ENCODE measurements at regions not wholly inside any gene's neighbourhood (a gene's known extent, or its start where the extent isn't known, plus 50 kb on each side); places are given as distances from the start of the nearest gene placed in this dataset.
A peak's percentile ranks its signal among the peaks of the same experiment; 100 is the strongest.

DNA sequence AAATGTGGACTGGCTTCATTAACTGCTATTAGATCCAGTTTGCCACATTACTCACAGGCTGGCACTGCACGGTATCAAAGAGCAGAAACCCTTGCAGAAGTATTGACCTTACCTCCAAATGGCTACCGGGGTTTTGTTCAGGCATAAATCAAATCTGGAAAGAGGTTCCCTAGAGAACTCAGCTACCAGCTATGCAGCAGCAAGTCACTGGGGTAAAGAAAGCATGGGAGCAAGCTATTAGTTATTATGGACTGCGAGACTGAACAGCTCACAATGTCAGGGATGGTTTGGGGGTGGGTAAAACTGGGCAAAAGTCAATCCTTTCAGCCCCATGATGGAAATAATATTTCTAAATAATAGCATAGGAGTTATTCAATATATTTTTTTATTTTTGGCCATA lies 128.1 kb downstream of the FANCF start:
- DNase-seq (ENCODE audit: low read depth in 4 of 4, low spot score in 3 of 4), result no peak

DNA sequence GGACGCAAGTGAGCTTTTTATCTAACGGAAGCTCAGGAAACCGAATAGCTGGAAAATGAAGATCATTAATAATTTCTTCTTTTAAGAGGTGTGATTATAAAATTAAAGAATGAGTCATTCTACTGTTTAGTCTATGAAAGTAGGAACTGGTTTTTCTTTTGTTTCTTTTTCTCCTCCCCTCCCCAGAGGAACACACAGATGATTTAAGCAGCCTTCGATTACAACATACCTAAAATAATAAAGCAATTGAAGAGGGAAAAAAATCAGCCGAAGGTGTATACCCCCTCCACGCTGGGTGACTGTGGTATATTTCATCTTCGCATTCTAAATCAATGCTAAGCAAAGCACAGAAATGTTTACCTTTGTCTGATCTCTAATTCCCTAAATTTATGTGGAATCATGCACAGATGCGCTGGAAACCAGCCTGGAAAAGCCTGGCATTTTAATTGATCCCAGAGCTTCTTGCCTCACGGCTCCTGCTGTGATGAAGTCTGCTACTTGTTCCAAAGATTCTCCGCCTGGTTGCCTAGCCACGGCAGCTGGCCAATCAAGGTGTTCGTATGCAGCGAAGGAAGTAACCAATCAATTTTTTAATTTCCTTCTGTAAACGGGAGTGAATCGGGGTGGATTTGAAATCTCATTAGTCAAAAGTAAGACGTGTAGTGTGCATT lies 133.9 kb downstream of the FANCF start:
- DNase-seq (ENCODE audit: low read depth in 4 of 4, low spot score in 3 of 4), result no peak

DNA sequence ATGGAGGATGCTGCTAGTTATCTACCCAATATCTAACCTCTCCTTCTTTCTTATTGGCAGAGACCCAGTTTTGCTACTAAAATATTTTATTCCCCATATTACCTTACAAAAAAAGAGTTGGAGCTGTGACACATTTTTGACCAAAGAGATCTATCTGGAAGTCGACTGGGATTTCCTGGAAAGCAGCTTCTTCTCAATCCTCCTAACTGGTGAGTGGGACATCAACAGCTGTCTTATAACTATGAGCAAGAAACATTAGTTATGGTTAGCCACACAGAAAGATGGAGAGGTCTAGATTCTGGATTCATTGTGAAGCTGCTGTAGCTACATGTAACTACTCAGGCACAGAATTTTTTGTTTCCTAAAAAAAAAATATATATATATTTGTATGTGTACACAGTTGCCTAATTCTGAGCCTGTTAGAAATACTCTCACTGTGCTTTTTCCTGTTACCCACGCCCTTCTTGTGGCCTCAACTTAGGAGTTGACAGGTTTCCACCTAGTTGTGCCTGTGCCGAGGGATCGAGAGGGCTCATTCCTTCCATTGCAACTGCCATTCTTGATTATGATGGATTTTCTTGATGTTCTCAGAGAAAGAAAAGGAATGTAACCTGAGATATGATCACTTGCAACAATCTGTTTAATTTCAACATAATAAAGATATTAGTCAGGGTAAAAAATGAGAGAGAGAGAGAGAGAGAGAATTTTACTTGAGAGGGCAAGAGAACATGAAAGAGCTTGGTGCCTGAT lies 142.0 kb downstream of the SLC17A6 start:
- DNase-seq (ENCODE audit: low read depth in 4 of 4, low spot score in 3 of 4), result no peak

DNA sequence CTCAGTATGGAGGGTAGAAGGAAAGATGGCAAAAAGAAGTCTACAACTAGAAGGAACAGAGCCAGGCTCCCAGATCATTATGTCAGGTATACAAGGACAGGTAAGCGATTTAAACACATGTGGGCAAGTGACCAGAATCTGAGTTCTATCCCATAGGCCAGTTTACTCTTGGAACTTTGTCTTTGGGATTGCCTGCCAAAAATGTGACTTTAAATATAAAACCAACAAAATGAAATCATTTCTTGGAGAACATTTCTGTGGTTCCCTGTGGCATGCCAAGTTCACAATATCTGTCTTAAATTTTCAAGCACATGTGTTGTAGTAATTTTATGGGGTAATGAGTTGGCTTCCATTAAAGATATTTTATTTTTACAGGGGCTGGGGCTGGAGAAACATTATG lies 141.0 kb downstream of the SLC17A6 start:
- no peak for DNase-seq (ENCODE audit: low read depth in 4 of 4, low spot score in 3 of 4)

DNA sequence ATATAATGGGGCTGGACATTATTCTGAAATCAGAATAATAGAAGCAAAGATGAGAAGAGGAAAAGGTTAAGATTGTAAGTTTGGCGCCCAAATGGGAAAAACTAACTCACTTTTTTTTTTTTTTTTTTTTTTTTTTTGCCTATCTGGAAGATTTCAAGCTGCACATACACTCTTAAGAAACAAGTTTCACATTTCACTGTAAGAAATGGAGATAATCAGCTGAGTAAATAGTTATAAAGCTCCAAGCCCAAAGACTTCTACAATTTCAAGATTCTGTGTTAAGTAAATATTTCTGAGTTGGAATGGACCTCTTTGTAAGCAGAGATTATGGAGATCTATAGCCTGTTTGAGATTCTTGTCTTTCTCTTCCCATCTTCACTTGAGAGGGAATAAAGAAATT lies 140.0 kb downstream of the SLC17A6 start:
- no peak for DNase-seq (ENCODE audit: low read depth in 4 of 4, low spot score in 3 of 4)

DNA sequence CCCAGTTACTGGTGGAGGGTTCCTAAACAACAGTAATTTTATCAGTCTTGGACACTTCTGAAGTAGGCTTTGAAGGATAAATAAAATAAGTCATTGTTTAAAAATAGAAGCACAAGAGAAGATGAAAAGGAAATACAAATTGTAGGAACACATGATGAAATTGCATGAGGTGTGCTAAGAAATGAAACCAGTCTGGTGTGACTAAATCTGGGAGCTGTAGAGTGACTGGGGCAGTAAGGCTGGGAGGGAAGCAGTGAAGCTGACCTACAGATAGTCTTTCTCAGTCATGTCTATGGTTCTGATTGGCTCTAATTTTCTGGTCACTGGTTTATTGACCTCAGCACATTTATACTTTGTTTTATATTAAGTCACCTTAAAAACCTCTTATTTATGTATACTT lies 139.1 kb downstream of the SLC17A6 start:
- DNase-seq (ENCODE audit: low read depth in 4 of 4, low spot score in 3 of 4), result no peak

DNA sequence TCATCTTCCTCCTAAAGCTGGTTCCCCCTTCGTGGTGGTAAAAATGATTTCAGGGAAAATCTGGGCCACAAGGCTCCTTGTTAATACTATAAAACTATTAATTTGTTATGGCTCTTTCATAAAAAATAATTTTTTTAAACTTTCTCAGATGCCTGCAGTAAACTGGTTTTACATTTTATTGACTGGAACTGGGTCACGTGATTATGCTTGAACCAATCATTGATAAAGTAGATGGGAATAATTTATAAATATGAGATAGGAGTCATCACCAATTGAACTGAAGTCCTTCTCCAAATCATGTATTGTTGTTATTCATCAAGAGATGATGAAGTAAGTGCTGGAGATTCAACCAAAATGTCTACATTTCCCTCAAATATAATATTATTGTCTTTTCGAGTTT lies 138.4 kb downstream of the SLC17A6 start:
- DNase-seq (ENCODE audit: low read depth in 4 of 4, low spot score in 3 of 4), result no peak

DNA sequence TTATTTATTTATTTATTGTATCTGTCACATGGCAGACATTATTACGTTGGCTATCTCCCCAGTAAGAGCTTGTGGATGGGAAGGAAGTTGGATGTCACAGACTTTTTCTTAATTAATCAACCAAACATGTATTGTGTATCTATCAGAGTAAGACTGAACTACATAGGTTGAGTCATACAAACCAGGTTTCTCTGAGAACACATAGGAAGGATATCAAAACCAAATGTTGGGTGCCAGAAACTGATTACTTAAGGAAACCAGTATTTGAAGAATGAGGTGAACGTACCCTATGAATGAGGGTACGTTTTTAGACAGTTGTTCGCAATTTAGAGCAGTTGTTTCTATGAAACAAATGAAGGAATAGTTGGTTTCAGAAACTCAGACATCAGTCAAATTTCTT lies 136.4 kb downstream of the SLC17A6 start:
- DNase-seq (ENCODE audit: low read depth in 4 of 4, low spot score in 3 of 4), result no peak

DNA sequence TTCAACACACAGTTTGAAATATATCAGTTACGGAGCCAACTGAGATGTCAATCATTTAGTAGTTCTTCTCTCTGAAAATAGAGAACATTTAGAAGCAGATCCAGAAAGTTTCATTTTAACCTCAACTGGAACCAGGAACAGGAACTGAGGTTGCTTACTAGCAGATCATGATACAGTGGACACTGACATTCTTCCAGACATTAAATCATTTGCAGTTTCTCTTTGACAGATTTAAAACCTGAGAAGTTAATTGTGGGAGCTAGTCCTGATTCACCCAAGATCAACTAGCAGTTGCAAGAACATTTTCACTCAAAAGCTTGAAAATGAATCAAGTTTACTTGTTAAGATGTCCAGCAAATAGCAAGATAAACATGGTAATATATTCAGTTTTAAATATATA lies 135.4 kb downstream of the SLC17A6 start:
- DNase-seq (ENCODE audit: low read depth in 4 of 4, low spot score in 3 of 4), result no peak

DNA sequence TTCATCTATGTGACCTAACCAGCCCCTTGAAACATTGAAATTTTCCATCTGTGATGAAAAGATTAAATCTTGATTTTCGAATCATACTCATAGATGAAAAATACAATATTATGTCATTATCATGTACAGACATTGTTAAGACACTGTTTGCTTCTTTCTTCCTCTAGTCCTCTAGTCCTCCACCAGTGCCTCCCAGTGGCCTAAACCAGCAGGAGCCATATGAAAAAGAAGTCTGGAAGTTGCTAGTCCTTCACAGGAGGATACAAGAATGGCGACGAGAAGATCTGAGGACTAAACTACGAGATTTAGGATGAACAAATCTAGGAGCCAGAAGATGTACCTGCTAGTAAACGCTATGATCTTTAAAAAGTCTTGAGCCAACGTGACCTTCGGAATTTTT lies 134.1 kb downstream of the SLC17A6 start:
- DNase-seq (ENCODE audit: low read depth in 4 of 4, low spot score in 3 of 4), result no peak

DNA sequence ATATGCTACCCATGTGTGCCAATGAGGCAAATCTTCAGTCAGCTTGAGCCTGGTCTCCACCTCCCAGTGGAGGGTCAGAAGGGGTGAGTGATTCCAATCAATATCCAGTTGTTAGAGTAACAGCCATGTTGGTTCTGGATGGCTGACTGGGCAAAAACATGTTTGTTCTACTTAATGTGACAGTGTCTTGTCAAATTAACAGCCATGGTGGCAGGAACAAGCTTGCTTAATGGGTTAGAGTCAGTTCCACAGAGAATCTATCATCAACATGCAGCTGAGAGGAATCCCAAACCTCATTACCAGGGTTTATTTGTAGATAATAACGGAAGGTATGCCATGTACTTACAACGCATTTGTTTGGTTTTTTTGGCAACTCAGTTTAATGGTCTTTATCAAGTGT lies 133.2 kb downstream of the SLC17A6 start:
- no peak for DNase-seq (ENCODE audit: low read depth in 4 of 4, low spot score in 3 of 4)

DNA sequence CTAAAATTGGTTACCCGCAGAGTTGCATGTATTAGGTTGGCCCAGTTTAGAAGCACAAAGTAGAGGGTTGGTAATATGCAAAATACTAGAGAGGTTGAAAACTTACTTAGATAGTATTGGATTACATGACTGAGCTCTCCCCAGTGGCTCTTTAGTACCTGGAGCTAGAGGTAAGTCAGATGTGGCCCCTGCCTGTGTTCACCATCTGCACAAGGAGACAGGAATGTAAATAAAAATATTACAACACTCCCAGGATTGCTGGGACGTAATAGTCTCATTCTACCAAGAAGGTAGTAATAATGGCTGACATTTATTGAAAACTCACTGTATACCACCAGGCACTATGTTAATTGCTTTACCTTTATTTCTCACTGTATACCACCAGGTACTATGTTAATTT lies 129.6 kb downstream of the SLC17A6 start:
- no peak for DNase-seq (ENCODE audit: low read depth in 4 of 4, low spot score in 3 of 4)

DNA sequence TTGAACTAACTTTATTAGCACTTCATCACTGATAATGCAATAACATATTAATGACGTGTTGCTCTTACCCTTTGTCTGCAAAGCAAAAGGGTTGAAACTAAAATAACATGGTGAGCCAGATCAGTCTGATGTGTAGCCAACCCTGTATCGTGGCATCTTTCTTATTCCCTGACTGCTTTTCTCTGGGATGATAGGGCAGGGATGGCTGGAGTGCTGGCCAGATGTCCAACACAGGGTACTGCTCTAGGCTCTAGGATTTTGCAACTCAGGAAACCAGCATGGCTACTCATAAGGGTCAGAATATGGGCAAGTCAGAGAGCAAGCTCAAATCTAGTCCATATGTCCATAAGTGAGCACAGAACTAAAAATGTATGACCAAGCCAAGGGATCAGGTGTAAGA lies 129.1 kb downstream of the SLC17A6 start:
- DNase-seq (ENCODE audit: low read depth in 4 of 4, low spot score in 3 of 4), result no peak

DNA sequence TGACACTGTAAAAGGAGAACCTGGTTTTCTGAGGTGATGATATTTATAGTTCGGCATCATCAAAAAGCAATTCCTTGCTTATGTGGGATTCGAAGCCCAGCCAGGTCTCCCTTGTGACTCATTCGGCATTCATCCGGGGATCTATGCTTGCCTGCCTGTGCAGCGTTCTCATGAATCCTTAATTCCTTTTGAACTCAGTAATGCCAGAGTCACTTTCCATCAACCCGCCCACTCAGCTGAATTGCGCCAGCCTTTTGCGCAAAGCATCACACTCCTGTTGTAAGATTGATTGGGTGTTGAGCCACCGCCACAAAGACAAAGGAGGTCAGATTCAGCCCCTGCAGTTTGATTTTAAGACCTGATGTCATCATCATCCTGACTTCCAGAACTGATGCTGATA lies 128.6 kb downstream of the SLC17A6 start:
- no peak for DNase-seq (ENCODE audit: low read depth in 4 of 4, low spot score in 3 of 4)

DNA sequence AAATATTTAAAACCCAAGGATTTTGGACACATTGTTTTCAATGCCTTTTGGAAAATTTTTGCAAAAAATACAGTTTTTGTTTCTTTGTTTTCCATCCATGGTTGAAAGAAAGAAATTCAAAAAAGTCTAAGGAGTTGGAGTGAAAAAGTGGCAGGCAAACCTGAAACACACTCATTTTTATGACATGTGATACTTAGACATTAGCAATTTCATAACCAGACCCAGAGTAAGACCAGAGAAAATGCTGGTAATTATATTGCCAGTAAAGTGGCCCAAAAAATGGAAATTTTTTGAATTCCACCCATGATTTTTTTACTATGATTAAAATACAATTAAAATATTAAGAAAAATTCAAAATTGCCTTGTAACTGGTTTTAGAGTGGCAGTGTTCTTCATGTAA lies 128.2 kb downstream of the SLC17A6 start:
- no peak for DNase-seq (ENCODE audit: low read depth in 4 of 4, low spot score in 3 of 4)

DNA sequence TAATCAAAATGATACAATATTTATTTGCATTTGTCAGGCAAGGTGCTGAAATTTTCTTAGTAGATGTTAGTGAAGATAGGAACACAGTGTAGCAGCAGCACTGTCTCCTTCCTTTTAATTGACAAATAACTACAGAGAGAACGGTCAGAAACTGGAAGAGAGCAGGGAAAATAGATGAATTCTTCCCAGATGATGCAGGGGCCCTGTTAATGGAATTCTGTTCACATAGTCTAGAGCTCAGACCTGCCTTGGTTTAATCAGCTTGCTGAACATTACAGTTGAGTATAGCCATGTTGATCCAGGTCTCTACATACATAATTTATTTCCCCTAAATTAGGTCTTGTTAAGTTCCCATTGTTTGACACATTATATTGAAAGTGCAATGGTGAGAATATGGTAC lies 127.4 kb downstream of the SLC17A6 start:
- no peak for DNase-seq (ENCODE audit: low read depth in 4 of 4, low spot score in 3 of 4)

DNA sequence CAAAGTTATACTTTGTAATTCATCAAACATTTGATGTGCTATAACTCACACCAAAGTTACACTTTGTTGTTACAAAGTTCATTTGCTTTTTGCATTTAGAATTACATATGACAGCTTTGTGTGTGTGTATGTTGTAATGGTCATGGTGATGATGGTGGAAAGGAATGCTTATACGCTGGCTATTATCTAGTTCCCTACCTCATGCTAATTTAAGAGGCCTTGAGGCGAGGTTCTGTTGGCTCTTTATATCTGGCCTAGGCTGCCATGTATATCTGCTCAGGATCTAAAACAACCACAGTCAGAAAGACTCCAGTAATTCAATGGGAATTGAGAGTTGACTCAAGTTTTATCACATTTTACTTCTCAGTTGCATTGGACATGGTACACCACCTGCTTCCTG lies 123.4 kb downstream of the SLC17A6 start:
- no peak for DNase-seq (ENCODE audit: low read depth in 4 of 4, low spot score in 3 of 4)

DNA sequence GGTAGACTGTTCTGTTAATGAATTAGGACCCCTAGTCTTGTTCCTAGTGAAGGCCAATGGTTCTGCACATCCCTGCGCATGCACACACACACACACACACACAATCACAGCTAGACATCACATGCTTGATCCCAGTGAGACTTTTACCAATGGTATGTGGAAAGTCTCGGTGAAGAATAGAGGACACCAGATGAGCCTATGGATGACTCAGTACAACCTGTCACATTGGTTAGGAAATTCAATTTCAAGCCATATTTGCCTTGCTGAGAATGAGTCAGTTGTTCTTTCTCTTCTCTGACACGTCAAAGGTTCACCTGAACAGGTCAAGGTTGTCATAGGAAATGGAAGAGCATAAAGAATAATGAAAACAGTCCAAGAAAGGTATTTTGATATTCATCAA lies 122.0 kb downstream of the SLC17A6 start:
- DNase-seq (ENCODE audit: low read depth in 4 of 4, low spot score in 3 of 4), result no peak

DNA sequence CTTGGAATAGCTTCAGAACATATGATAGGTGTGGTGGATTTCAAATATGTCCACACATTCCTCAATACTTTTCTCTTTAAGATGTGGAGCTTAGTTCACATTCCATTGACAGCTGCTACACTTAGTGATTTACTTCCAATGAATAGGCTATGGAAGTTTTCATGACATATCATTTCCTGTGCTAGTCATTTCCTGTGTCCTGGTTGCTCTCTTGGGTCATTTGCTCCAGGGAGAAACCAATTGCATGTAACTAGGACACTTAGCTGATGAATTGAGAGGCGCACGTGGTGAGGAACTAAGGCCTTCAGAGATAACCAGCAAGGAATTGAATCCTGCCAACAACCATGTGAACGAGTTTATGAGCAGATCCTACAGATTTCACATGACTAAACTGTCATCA lies 120.9 kb downstream of the SLC17A6 start:
- no peak for DNase-seq (ENCODE audit: low read depth in 4 of 4, low spot score in 3 of 4)

DNA sequence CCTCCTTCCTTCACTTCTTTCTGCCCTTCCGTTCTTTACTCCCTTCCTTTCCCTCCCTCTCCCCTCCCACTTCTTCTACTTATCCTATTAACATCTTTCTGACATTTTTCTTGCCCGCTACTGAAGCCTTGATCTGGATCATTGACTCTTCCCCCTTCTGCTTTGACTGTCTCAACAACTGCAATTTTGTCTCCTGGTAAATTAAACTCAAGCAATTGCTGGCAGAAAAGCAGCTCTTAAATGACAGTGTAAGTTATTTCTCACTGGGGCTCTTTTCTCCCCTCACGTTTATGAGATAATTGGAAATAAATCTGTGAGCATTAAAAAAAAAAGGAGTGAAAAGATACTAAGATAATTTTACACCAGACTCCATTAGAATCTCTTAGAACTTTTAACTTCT lies 120.0 kb downstream of the SLC17A6 start:
- DNase-seq (ENCODE audit: low read depth in 4 of 4, low spot score in 3 of 4), result peak in 1 of 4 donors; percentile 5

DNA sequence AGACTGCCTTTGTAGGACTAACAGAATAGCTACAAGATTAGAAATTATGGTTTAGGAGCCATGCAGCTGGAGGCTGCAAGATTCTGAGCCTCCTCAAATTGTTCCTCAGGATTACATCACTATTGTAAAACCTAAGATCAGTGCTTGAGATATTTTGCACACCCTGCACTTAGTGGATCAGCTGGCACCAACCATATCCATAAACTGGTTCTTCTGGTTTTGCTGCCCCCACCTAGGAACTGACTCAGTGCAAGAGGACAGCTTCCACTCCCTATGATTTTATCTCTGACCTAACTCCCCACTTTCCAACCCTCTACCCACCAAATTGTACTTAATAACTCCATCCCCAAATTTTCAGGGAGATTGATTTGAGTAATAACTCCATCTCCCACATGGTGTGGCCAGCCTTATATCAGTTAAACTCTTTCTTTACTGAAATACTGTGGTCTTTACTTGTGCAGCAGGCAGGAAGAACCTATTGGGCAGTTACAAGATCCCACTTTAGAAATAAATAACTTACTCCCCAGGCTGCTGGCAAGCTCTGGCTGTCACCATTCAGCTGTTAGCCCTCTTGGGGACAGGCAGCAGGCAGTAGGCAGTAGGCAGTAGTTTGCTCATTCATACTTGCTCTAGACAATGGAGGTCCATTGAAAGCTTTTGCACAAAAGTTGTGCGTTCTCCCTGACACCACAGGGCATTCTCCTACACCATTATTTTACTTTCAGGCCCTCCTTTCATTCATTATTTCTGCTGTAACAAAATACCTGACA lies 119.0 kb downstream of the SLC17A6 start:
- no peak for DNase-seq (ENCODE audit: low read depth in 4 of 4, low spot score in 3 of 4)

Measured in left renal pelvis (tissue), 4 donors.